Endothelial cell (in vitro differentiated cells): ENCODE measurements at regions not wholly inside any gene's neighbourhood (a gene's known extent, or its start where the extent isn't known, plus 50 kb on each side); places are given as distances from the start of the nearest gene placed in this dataset.

Source experiments
- DNase-seq: peaks from one replicate; pipeline ENCODE4 v3.0.0; 2021; ENCODE audit warnings: low spot score
- H3K27ac Mint-ChIP-seq: one replicate; pipeline ENCODE4 v1.8.0; 2021; ENCODE audit warnings: mixed read lengths, inconsistent platforms; ENCODE audit not compliant: unreplicated experiment
- H3K27me3 Mint-ChIP-seq: one replicate; pipeline ENCODE4 v1.8.0; 2021; ENCODE audit warnings: mild to moderate bottlenecking, moderate library complexity, mixed read lengths, inconsistent platforms; ENCODE audit not compliant: unreplicated experiment
- H3K36me3 Mint-ChIP-seq: one replicate; pipeline ENCODE4 v1.8.0; 2021; ENCODE audit warnings: mild to moderate bottlenecking, low read depth, mixed read lengths, inconsistent platforms; ENCODE audit not compliant: unreplicated experiment
- H3K4me1 Mint-ChIP-seq: one replicate; pipeline ENCODE4 v1.8.0; 2021; ENCODE audit warnings: mild to moderate bottlenecking, mixed read lengths, inconsistent platforms; ENCODE audit not compliant: unreplicated experiment
- H3K4me3 Mint-ChIP-seq: one replicate; pipeline ENCODE4 v1.8.0; 2021; ENCODE audit warnings: mild to moderate bottlenecking, mixed read lengths, inconsistent platforms; ENCODE audit not compliant: unreplicated experiment
- H3K9me3 Mint-ChIP-seq: one replicate; pipeline ENCODE4 v1.8.0; 2021; ENCODE audit warnings: mixed read lengths, inconsistent platforms; ENCODE audit not compliant: unreplicated experiment
- TF ChIP-seq, protein P1 (sequence below): fragments of 200-600 bp; sonication (generic); IDR thresholded peaks from one replicate; pipeline ENCODE4 v1.5.0; 2021; ENCODE audit warnings: antibody characterized with exemption; ENCODE audit not compliant: unreplicated experiment

DNA sequence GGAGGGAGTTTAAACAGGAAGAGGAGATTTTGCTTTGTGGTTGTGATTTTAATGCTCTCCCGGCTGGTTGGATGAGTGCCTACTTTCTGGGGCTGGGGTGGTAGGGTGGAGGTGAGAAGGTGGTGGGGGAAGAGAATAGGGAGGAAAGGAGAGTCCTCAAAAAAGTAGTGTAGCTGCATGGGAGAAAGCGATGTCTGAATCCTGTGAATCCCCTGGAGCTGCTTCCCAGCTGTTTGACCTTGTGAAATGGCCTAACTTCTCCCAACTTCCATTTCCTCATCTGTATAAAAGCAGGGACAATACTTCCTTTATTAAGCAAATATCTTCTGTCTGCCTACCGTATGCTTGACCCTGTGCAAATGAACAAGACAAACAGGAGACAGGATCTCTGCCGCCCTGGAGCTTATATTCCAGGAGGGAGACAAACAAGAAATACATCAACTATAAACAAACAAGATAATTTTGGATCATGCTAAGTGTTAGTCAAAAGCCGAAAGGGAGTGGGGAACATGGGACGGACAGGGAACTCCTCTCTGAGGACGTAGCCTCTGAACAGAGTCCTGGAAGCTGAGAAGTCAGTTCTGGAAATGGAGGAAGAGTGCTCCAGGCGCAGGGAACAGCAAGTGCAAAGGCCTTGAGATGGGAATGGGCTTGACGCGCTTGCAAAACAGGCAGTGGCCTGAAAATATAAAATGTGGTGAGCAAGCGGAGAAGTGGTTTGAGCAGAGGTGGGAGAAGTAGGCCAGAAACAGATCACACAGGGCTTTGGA lies 103.5 kb downstream of the SPRY4 start:
- Mint-ChIP-seq H3K36me3 (no peaks in the 10 kb centered on the region), H3K4me3 (no peak overlapping the region), H3K27ac (peak overlapping the region; percentile 36), H3K4me1 (peaks cover 18% of the 10 kb centered on the region), H3K9me3 (no peaks in the 10 kb centered on the region), H3K27me3 (no peaks in the 10 kb centered on the region)
- DNase-seq = no peak
- TF ChIP-seq, protein P1, sequence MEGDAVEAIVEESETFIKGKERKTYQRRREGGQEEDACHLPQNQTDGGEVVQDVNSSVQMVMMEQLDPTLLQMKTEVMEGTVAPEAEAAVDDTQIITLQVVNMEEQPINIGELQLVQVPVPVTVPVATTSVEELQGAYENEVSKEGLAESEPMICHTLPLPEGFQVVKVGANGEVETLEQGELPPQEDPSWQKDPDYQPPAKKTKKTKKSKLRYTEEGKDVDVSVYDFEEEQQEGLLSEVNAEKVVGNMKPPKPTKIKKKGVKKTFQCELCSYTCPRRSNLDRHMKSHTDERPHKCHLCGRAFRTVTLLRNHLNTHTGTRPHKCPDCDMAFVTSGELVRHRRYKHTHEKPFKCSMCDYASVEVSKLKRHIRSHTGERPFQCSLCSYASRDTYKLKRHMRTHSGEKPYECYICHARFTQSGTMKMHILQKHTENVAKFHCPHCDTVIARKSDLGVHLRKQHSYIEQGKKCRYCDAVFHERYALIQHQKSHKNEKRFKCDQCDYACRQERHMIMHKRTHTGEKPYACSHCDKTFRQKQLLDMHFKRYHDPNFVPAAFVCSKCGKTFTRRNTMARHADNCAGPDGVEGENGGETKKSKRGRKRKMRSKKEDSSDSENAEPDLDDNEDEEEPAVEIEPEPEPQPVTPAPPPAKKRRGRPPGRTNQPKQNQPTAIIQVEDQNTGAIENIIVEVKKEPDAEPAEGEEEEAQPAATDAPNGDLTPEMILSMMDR = no peak

DNA sequence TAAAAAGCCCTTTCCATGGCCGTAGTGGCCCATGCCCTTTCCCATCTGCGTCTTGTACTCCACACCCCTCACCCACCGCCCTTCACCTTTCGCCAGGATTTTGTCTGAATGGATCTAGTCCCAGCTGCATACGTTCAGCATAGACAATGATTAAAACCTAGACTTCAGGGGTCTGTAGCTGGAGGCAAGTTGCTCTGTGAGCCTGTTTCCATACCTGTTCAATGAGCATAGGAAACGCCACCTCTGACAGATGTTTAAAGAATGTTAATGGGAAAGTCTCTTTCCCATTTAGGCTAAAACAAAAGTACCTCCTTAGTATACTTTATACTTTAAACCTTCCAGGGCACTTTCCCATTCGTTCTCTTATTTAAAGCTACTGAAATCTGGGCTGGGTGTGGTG lies 105.7 kb downstream of the SPRY4 start:
- Mint-ChIP-seq H3K4me1 (peaks cover 16% of the 10 kb centered on the region), H3K9me3 (no peaks in the 10 kb centered on the region), H3K4me3 (no peak overlapping the region), H3K27ac (no peak overlapping the region), H3K36me3 (no peaks in the 10 kb centered on the region), H3K27me3 (no peaks in the 10 kb centered on the region)
- TF ChIP-seq, protein P1 = no peak
- DNase-seq = no peak

DNA sequence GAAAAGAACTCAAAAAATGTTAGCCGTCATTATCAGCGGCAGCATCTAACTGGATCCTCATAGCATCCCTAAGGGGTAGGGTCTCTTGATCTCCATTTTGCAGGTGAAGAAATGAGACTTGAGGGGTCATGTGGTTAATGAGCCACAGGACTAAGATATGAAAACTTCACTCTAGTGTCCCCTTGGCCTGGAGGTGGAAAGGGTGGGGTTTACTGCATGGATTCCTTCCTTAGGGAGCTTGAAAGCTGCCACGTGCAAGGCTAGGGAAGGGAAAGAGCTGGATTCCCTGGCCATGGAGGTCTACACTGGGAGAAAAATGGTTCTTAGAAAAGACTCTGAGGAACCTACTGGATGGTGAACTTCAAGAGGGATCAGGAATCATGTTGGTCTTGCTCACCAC lies 107.9 kb downstream of the SPRY4 start:
- Mint-ChIP-seq H3K36me3 (no peaks in the 10 kb centered on the region), H3K27me3 (no peaks in the 10 kb centered on the region), H3K4me1 (peaks cover 12% of the 10 kb centered on the region), H3K4me3 (no peak overlapping the region), H3K27ac (no peak overlapping the region), H3K9me3 (no peaks in the 10 kb centered on the region)
- TF ChIP-seq, protein P1 = no peak
- no peak for DNase-seq

DNA sequence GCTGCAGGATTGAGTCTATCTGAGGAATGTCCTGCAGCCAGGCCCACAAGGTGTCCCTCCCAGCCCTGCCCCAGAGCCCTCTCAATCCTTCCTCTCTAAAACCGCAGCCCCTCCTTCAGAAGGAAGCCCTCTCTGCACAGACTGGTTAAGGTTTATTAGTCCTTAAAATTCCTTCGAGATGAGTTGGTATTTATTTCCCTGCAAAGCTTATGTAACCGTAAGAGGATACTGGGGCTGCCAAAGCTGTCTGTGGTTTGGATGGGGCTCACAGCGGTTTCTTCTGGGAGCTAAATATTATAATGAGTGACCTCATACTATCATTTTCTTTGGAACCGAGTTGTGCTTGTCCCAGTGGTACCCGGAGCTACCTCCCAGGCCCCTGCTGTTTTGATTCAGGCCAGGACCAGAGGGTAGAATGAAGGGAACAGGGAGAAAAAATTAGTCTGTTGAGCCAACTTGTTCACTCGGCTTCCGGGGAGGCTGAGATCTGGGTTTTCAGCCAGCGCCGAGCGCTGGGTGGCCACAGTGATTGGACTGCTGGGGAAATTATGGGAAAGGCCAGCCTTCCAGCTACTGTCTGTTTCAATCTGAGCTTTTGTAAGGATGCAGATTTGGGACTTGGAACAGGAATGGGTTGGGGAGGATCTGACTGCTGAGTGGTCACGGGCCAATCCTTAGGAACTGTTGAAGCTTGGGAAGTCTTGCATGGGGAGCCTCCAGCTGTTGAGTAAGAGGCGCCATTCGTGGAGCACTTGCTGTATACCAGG lies 107.5 kb downstream of the NDFIP1 start:
- Mint-ChIP-seq H3K9me3 (no peaks in the 10 kb centered on the region), H3K27ac (no peak overlapping the region), H3K4me1 (peaks cover 4% of the 10 kb centered on the region), H3K4me3 (no peak overlapping the region), H3K36me3 (no peaks in the 10 kb centered on the region), H3K27me3 (no peaks in the 10 kb centered on the region)
- no peak for DNase-seq
- TF ChIP-seq, protein P1 = no peak

DNA sequence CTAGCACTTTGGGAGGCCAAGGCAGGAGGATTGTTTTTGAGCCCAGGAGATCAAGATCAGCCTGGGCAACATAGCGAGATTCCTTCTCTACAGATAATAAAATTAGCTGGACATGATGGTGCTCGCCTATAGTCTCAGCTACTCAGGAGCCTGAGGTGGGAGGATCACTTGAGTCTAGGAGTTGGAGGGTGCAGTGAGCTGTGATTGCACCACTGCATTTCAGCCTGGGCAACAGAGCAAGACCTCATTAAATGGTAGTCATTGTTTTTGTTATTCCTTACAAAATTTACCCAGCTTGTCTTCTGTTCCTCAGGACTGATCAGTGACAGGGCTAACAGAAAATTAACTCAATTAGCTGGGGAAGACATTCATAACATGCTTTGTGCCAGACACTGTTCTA lies 104.5 kb downstream of the NDFIP1 start:
- peaks cover 1% of the 10 kb centered on the region for H3K27me3 Mint-ChIP-seq
- DNase-seq = no peak
- H3K4me3 Mint-ChIP-seq = no peak overlapping the region
- H3K4me1 Mint-ChIP-seq = no peaks in the 10 kb centered on the region
- H3K27ac Mint-ChIP-seq = no peak overlapping the region
- no peaks in the 10 kb centered on the region for H3K36me3 Mint-ChIP-seq
- no peaks in the 10 kb centered on the region for H3K9me3 Mint-ChIP-seq
- TF ChIP-seq, protein P1 = no peak
